Right renal pelvis (tissue), 4 donors: ENCODE measurements at regions not wholly inside any gene's neighbourhood (a gene's known extent, or its start where the extent isn't known, plus 50 kb on each side); places are given as distances from the start of the nearest gene placed in this dataset.

ENCODE experiments used
- DNase-seq, 4 donors: peaks; one replicate each; pipeline ENCODE4 v3.0.0-alpha.2; 2013; ENCODE audit warnings: low read depth in 4 of 4, low spot score in 3 of 4, missing footprints in 1 of 4

DNA sequence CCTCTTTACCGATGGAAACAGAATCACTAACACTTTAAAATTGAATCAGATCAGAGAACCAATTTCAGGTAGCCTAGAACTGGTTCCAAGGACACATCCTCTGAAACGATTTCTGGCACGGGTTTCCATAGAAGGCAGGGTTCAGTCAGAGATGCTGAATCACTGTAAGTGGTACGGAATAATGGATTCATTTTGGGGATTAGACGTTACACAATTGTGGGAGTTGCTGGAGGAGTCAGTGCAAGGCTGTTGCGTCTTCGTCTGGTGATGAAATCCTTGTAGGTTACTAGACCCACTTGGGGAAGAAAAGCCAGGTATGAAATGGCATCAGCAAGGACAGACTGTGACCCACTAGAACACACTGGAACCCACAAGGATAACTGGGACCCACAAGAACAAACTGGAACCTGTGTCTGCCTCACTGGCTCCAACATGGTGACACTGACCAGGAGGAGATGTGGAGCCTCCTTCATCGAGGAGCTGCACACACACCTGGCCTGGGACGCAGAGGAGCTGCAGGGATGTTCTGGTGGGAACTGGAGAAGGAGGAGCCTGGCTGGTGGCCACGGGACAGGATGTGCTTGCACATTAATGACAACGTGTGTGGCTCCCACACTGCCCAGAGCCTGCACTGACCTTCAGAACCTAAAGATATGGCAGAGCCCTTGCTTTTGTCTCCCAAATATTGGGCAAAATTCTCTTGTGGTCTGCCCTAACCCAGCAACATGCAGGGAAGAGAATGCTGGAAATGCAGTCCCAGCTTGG is 105.1 kb downstream of the TRAPPC11 start:
- DNase-seq = no peak

- no peak for DNase-seq
These were observed 106.3 kb downstream of the TRAPPC11 start for GRCh38 chr4:183765251-183765911.

GRCh38 chr4:183766140-183766539 is 107.0 kb downstream of the TRAPPC11 start:
- no peak for DNase-seq

DNA sequence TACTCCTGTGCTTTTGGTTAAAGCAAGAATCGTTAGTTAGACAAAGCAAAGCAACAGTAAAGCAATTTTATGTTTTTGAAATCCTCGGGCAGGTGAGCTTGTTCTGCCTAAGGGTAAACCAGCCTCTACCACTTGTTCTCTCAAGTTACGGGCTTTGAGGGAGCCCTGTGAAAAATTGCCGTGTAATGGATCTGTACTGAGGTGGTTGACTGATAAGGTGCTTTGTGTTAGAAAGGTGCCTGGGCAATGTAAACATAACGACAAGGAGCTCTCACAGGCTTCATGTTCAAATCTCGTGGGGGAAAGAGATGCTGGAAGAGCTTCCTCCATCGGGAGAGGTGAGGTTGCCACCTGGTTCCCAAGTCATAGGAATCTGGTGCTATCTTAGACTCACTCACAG is 111.8 kb downstream of the TRAPPC11 start:
- no peak for DNase-seq

DNA sequence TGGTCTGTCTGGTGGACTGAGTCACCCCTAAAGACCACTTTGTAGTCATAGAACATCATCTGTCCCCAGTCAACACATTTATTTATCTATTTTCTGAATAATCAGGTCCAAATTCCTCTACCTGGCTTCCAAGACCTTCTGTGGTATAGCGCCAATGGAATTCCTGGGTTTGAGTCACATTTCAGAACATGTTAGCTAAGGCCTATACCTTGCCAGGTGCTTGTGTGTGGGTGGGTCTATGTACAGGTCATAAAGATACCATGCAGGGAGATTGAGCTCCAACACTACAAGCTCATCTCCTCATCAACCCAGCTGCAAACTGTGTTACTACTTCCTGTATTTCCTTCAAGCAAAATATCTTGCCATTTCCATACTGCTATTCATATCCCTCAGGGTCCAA is 113.3 kb downstream of the TRAPPC11 start:
- no peak for DNase-seq

GRCh38 chr4:183773790-183774189 is 114.7 kb downstream of the TRAPPC11 start:
- no peak for DNase-seq

DNA sequence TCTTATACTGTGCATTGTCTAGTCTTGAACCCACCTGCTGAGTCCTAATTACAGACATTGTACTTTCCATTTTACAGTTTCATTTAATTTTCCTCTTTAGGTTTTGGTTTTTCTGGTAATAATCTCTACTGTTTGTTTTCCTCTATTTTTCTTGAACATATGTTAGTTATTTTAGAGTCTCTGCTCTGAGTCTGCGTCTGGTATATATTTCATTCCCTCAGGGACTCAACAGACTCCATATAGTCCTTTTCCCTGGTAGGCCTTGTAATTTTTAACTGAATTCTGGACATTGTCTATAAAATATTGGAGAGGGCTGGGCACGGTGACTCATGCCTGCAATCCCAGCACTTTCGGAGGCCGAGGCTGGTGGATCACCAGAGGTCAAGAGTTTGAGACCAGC is 121.8 kb upstream of the STOX2 start:
- DNase-seq = no peak

DNA sequence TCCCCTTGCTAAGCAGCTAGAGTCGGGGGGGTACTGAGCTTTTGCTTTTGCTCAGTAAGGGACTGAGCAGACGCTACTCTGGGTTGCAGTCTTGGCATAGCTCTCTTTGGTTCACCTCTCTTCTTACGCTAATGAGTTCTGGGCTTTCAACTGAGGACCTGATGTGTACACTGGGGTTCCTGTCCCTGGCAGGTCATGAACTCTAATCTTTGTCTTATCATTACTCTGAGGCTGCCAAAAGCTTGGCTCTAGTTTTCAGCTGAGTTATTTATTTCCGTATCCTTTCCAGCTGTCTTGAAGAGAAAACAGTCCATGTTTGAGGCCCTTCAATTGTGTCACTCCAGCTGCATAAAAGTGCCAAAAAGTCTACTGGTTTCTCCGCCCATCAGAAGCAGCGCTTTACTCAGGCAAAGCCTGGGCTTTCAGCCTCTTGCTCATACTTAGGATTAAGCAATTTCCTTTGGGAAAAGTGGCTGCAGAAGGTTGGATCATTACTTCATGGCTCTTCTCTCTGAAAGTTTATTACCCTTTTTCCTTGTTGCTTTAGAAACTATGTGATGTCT is 121.0 kb upstream of the STOX2 start:
- DNase-seq = no peak

DNA sequence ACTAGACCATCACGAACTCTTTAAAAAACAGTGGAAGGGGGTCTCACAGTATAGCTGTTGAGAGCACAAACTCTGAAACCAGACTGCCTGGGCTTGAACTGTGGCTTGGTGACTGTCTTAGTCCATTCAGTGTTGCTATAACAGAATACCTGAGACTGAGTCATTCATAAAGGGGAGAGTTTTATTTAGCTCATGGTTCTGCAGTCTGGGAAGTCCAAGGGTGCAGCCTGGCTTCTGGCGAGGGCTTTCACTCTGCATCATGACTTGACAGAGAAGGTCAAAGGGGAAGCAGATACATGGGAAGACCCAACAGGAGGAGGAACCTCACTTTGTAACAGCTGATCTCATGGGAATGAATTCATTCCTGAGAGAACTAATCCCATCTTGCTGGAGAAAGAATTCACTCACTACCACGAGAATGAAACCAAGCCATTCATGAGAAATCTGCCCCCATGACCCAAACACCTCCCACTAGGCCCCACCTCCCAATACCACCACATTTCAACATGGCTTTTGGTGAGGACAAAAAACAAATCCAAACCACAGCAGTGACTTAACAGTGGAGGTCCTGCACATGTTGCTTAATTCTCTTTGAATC is 116.7 kb upstream of the STOX2 start:
- DNase-seq = no peak

DNA sequence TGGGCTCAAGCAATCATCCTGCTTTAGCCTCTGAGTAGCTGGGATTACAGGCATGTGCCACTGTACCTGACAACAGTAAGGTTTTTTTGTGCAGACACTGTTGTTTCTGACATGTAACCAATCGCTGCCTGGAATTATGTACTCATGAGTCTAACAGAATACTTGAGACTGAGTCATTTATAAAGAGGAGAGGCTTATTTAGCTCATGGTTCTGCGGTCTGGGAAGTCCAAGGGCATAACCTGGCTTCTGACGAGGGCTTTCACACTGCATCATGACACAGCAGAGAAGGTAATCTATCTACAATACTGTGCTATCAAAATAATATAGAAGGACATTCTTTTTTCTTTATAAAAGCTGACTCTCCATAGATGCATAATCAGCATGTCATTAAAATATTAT is 115.5 kb upstream of the STOX2 start:
- DNase-seq = no peak

GRCh38 chr4:183790661-183791060 is 114.4 kb upstream of the STOX2 start:
- DNase-seq = no peak

DNA sequence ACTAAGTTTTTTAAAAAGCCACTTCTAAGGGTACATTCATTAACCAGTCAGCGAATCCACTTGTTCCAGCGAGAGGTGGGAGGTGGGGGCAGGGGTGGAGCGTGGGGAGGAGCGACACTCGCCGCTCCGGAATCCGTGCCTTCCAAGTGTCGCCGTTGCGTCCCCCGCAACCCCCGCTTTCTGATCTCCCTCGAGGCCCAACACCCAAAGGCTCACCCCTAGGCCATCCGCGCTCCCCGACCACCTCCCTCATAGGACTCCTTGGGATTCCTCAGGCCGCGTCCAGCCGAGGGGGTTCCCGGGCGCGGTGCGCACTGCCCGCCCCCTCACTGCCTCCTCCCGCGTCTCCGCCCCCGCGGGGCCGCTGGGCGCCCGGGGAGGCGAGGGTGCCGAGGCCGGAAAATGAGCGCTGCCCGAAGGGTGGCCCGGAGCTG is 108.1 kb upstream of the STOX2 start:
- no peak for DNase-seq

GRCh38 chr4:183797445-183798300 is 107.4 kb upstream of the STOX2 start:
- DNase-seq = no peak

DNA sequence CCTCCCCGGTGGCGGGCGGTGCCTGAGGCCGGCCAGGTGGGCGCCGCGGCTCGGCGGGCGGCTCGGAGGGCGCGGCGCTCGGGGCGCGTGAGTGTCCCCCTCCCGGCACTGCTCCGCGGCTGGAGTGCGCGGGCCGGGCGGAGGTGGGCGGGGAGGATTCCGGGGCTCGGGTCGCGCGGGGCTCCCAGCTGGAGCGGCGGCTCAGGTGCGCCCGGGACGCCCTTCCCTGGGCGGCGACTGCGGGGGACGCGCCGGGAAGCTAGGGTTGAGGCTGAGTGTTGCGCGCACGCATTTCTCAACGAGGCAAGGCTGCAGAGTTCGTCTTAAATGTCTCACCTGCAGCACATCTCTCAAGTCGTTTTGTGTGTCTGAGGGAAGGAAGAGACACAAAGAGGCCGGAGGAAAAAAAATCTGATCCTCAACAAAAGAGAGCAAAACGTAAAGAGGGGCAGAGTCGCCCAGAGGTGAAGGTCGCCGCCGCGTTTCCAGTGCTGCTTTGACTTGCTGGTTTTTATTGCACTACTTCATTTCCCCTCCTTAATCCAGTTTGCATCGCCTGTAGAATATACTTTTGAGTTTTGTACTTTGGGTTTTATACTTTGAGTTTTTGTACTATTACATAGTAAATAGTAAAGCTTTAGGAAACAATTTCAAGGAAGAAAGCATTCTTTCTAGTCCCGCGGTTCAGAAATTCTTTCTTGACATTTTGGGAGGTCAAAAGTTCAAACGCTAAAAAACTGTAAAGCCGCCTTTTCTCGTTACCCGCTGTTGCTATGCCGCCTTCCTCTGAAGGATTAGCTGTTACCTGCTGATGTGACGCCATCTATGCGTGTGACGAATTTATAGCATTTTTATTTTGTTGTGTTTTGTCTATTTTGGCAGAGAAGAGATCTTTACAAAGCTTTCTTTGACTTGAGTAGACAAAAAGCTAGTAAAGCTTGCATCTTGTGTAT is 106.5 kb upstream of the STOX2 start:
- no peak for DNase-seq

GRCh38 chr4:183801457-183802165 is 103.5 kb upstream of the STOX2 start:
- DNase-seq = no peak

DNA sequence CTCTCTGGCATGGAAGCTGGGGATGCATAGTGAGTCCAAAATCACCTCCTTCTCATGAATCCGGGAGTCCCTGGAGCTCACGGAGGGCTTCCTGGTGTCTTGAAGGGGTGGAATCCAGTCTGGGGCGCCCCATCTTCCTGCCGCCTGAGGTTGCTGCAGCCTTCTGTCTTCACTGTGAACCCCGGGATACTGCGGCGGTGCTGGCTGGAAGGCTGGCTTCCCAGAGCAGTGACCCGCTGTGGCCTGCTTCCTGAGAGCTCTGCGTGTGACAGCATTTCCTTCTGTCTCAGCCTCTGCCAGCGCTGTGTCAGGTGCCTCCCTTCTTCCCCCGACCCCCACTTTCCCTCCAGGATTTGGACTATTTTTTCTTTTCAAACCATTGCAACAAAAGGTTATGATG is 98.8 kb upstream of the STOX2 start:
- DNase-seq = no peak

- DNase-seq = no peak
These were observed 97.5 kb upstream of the STOX2 start for GRCh38 chr4:183807420-183808096.

DNA sequence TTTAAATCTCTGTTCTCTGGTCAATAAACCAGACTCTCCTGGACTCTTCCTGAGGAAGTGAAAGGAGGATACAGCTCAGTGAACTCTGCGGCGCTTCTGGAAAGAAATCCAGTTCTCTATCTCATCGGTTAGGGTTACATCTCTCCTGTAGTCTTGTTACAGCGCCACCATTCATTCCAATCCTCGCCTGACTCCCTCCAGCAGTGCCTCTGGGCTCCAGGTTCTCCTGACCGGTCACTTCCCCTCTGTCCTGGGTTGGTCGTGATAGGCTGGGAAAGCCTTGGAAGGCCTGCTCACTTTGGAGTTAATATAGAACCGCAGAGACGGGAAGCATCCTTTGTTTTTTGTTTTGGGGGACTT is 97.0 kb upstream of the STOX2 start:
- no peak for DNase-seq

- DNase-seq = no peak
These were observed 92.5 kb upstream of the STOX2 start for GRCh38 chr4:183812567-183812966.
